A673 (cell line): ENCODE measurements at regions not wholly inside any gene's neighbourhood (a gene's known extent, or its start where the extent isn't known, plus 50 kb on each side); places are given as distances from the start of the nearest gene placed in this dataset.
"Not testable (repeated sequence)": the region's sequence is repeated elsewhere in the genome, so short reads cannot be mapped to it uniquely, and the experiment has no call there.

ENCODE experiments used
- BruUV-seq: library from RNA; stranded (reverse); fragments of 400-500 nt; replicated peaks from 2 replicates; lab custom pipeline; 2021; lab: Mats Ljungman, UMichigan
- CTCF ChIA-PET: fragments of 300-600 bp; sonication (Branson Sonifier 250); formaldehyde crosslinking; loops from one replicate; lab custom pipeline; 2022; ENCODE audit warnings: antibody characterized with exemption; lab: Charles Lee
- POLR2A ChIA-PET: fragments of 300-600 bp; sonication (Branson Sonifier 250); formaldehyde crosslinking; loops from one replicate; lab custom pipeline; 2022; ENCODE audit warnings: antibody characterized with exemption; ENCODE audit not compliant: low non-redundant PET; lab: Charles Lee
- DNase-seq: peaks from one replicate; pipeline ENCODE4 v3.0.0-alpha.2; 2015; ENCODE audit warnings: low spot score
- H3K27ac ChIP-seq: fragments of 200-600 bp; sonication (generic); 2 replicates; pipeline ENCODE4 v1.5.1; 2016; ENCODE audit warnings: mixed run types, low read depth, mild to moderate bottlenecking, mixed read lengths, antibody characterized with exemption, low read length; ENCODE audit not compliant: poor library complexity, severe bottlenecking
- H3K27me3 ChIP-seq: fragments of 200-600 bp; sonication (generic); replicated peaks from 2 replicates; pipeline ENCODE4 v1.6.1; 2017; ENCODE audit warnings: mixed run types, low read depth, mild to moderate bottlenecking, mixed read lengths, antibody characterized with exemption, low read length; ENCODE audit not compliant: insufficient read depth, poor library complexity
- H3K36me3 ChIP-seq: fragments of 200-600 bp; sonication (generic); 2 replicates; pipeline ENCODE4 v1.6.1; 2016; ENCODE audit warnings: mixed run types, mild to moderate bottlenecking, mixed read lengths, antibody characterized with exemption, low read length; ENCODE audit not compliant: insufficient read depth, poor library complexity, severe bottlenecking
- H3K4me1 ChIP-seq: fragments of 200-600 bp; sonication (generic); 2 replicates; pipeline ENCODE4 v1.6.1; 2017; ENCODE audit warnings: mixed run types, mild to moderate bottlenecking, mixed read lengths, antibody characterized with exemption, low read length; ENCODE audit not compliant: insufficient read depth, poor library complexity, severe bottlenecking
- H3K4me3 ChIP-seq: fragments of 200-600 bp; sonication (generic); 2 replicates; pipeline ENCODE4 v1.5.1; 2016; ENCODE audit warnings: low read depth, mixed run types, mild to moderate bottlenecking, mixed read lengths, low read length; ENCODE audit not compliant: poor library complexity, severe bottlenecking
- H3K9me3 ChIP-seq: fragments of 200-600 bp; sonication (generic); 2 replicates; pipeline ENCODE4 v1.6.1; 2016; ENCODE audit warnings: mixed run types, low read depth, mild to moderate bottlenecking, mixed read lengths, antibody characterized with exemption, low read length; ENCODE audit not compliant: poor library complexity, severe bottlenecking
- CTCF ChIP-seq: fragments of 300-800, 200-600 bp; sonication (generic); conservative IDR thresholded peaks from 2 replicates; pipeline ENCODE4 v1.5.1; 2017; ENCODE audit warnings: low read depth, mild to moderate bottlenecking, antibody characterized with exemption, low read length, moderate library complexity, mixed read lengths
- EZH2 ChIP-seq: fragments of 200-600 bp; sonication (generic); IDR thresholded peaks from 2 replicates; pipeline ENCODE4 v1.6.1; 2017; ENCODE audit warnings: borderline replicate concordance, low read depth, mild to moderate bottlenecking, mixed read lengths, antibody characterized with exemption, low read length; ENCODE audit not compliant: poor library complexity, severe bottlenecking
- intact Hi-C: fragments of 100-400 bp; cut with micrococcal nuclease; formaldehyde crosslinking; loops from one replicate; pipeline ENCODE4 v1.10.0; 2022; ENCODE audit not compliant: unreplicated experiment

- Histone ChIP-seq H3K9me3 (no peaks in the 10 kb centered on the region), H3K4me3 (no peak overlapping the region), H3K27me3 (peaks cover 50% of the 10 kb centered on the region), H3K4me1 (no peaks in the 10 kb centered on the region), H3K27ac (no peak overlapping the region), H3K36me3 (no peaks in the 10 kb centered on the region)
- TF ChIP-seq EZH2 (no peak), CTCF (no peak)
- no TSS peak for BruUV-seq
- POLR2A ChIA-PET = no interaction called here
- intact Hi-C loops = no loop called here
- no peak for DNase-seq
- CTCF ChIA-PET = no interaction called here
Measured at GRCh38 chr1:5611431-5611830, 380.8 kb downstream of the NPHP4 start.

DNA sequence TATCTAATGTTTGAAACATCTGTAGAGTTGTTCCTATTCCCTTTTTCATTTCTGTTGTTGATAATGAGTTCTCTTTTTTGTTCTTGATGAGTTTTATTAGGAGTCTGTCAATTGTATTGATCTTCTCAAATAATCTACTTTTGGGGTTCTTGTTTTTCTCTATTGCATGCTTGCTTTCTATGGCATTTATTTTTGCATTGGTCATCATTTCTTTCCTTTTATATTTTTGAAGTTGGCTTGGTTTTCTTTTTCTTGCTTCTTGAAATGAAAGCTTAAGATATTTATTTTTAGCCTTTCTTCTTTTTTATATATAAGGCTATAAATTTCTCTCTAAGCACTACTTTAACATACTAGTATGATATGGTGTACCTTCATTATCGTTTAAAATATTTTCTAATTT, 381.8 kb downstream of the NPHP4 start:
- POLR2A ChIA-PET = no interaction called here
- H3K27me3 ChIP-seq = peaks cover 40% of the 10 kb centered on the region
- no peak overlapping the region for H3K4me3 ChIP-seq
- no peak for TF ChIP-seq CTCF
- no peak for TF ChIP-seq EZH2
- no peak for DNase-seq
- BruUV-seq = no TSS peak
- no peaks in the 10 kb centered on the region for H3K9me3 ChIP-seq
- CTCF ChIA-PET = no interaction called here
- intact Hi-C loops = no loop called here
- H3K36me3 ChIP-seq = no peaks in the 10 kb centered on the region
- H3K4me1 ChIP-seq = no peaks in the 10 kb centered on the region
- no peak overlapping the region for H3K27ac ChIP-seq

DNA sequence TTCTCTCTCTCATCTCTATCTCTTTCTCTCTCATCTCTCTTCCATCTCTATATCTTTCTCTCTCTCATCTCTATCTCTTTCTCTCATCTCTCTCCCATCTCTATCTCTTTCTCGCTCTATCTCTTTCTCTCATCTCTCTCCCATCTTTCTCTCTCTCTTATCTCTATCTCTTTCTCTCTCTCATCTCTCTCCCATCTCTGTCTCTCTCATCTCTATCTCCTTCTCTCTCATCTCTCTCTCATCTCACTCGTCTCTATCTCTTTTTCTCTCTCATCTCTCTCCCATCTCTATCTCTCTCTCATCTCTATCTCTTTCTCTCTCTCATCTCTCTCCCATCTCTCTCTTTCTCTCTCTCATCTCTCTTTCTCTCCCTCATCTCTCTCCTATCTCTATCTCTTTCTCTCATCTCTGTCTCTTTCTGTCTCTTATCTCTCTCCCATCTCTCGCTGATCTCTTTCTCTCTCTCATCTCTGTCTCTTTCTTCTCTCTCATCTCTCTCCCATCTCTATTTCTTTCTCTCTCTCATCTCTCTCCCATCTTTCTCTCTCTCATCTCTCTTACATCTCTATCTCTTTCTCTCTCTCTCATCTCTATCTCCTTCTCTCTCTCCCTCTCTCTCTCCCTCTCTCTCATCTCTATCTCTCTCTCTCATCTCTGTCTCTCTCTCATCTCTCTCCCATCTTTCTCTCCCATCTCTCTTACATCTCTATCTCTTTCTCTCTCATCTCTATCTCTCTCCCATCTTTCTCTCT, 388.7 kb downstream of the NPHP4 start:
- ChIA-PET CTCF (no interaction called here), POLR2A (no interaction called here)
- intact Hi-C loops = no loop called here
- Histone ChIP-seq H3K36me3 (no peaks in the 10 kb centered on the region), H3K4me1 (no peaks in the 10 kb centered on the region), H3K9me3 (no peaks in the 10 kb centered on the region), H3K27me3 (peaks cover 11% of the 10 kb centered on the region), H3K4me3 (no peak overlapping the region), H3K27ac (no peak overlapping the region)
- no TSS peak for BruUV-seq
- no peak for TF ChIP-seq EZH2
- TF ChIP-seq CTCF = no peak
- no peak for DNase-seq

GRCh38 chr1:5602718-5603117, 389.5 kb downstream of the NPHP4 start:
- CTCF ChIA-PET, H3K4me1 ChIP-seq, POLR2A ChIA-PET, BruUV-seq, intact Hi-C loops, H3K4me3 ChIP-seq, H3K27me3 ChIP-seq, H3K36me3 ChIP-seq, H3K27ac ChIP-seq, H3K9me3 ChIP-seq: not testable (repeated sequence)
- peak; percentile 33 for DNase-seq
